ENCODE measurements at regions not wholly inside any gene's neighbourhood (a gene's known extent, or its start where the extent isn't known, plus 50 kb on each side); places are given as distances from the start of the nearest gene placed in this dataset.

DNA sequence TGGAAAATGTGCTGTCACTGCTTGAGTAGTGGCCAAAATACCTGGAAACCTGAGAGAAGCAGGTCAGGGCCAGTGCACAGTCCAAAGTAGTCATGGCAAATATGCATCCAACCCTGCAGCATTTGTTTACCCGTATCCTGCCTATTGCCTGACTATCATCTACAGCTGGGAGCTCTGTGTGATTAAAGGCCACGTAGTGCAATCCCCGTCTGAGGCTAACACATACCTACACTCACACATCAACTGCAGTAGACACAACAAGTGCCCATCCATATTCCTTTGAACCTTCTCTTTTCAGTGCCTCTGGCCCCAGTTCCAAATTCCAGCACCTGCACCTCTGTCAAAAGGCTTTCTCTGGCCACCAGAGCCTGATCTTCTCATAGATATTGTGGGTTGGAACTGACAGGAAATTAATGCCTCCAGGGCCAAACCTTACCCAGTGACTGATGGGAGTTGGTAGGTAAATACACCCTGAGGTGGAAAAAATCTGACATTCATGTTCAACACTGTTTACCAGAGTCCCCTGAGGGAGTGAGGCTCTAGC lies 383.0 kb downstream of the SETD4 start:
- TF ChIP-seq, protein P1, sequence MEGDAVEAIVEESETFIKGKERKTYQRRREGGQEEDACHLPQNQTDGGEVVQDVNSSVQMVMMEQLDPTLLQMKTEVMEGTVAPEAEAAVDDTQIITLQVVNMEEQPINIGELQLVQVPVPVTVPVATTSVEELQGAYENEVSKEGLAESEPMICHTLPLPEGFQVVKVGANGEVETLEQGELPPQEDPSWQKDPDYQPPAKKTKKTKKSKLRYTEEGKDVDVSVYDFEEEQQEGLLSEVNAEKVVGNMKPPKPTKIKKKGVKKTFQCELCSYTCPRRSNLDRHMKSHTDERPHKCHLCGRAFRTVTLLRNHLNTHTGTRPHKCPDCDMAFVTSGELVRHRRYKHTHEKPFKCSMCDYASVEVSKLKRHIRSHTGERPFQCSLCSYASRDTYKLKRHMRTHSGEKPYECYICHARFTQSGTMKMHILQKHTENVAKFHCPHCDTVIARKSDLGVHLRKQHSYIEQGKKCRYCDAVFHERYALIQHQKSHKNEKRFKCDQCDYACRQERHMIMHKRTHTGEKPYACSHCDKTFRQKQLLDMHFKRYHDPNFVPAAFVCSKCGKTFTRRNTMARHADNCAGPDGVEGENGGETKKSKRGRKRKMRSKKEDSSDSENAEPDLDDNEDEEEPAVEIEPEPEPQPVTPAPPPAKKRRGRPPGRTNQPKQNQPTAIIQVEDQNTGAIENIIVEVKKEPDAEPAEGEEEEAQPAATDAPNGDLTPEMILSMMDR (IDR thresholded peaks at IDR 0.05; ENCODE audit: low read length): no peak
- no peak for TF ChIP-seq EZH2 (optimal IDR thresholded peaks at IDR 0.05; ENCODE audit: low read depth, low read length)
- TF ChIP-seq EZH2phosphoT487 (IDR thresholded peaks at IDR 0.05; ENCODE audit: low read length): no peak
